Adrenal gland (tissue), 9 donors: ENCODE measurements at regions not wholly inside any gene's neighbourhood (a gene's known extent, or its start where the extent isn't known, plus 50 kb on each side); places are given as distances from the start of the nearest gene placed in this dataset.

Experiments
- DNase-seq, 7 donors: peaks; one replicate each; pipeline ENCODE4 v3.0.0-alpha.2; 2019 to 2020
- H3K27ac ChIP-seq, 5 donors: fragments of 200-600 bp; sonication (generic) in 4 of 5; 1 replicate in 3 of 5; 2 replicates in 2 of 5; pipeline versions ENCODE4 v1.5.1 to v1.8.0; 2016 to 2020; ENCODE audit warnings: mild to moderate bottlenecking in 1 of 5
- H3K27me3 ChIP-seq: fragments of 200-600 bp; 2 replicates; pipeline ENCODE4 v1.8.0; 2021
- H3K36me3 ChIP-seq, 2 donors: fragments of 200-600 bp; replicated peaks in 1 of 2; 1 replicate in 1 of 2; 2 replicates in 1 of 2; pipeline versions ENCODE4 v1.5.1 to v1.8.0; 2018 to 2022
- H3K4me1 ChIP-seq, 2 donors: fragments of 200-600 bp; replicated peaks in 1 of 2; 1 replicate in 1 of 2; 2 replicates in 1 of 2; pipeline versions ENCODE4 v1.5.1 to v1.8.0; 2018 to 2021
- H3K4me3 ChIP-seq, 4 donors: fragments of 200-600 bp; sonication (generic) in 3 of 4; one replicate each; pipeline ENCODE4 v1.5.1; 2016 to 2018
- H3K9me3 ChIP-seq, 3 donors: fragments of 200-600 bp; sonication (generic) in 1 of 3; replicated peaks in 1 of 3; 1 replicate in 2 of 3; 2 replicates in 1 of 3; pipeline versions ENCODE4 v1.5.1 to v1.8.0; 2016 to 2021
- POLR2A ChIP-seq, 2 donors: fragments of 450-650 bp; IDR thresholded peaks; one replicate each; pipeline ENCODE4 v1.6.1; 2017; ENCODE audit warnings: antibody characterized with exemption in 2 of 2, mild to moderate bottlenecking in 2 of 2, moderate library complexity in 1 of 2
- WGBS, 4 donors: extraction: QIAGEN DNeasy Blood & Tissue Kit in 2 of 4; methylation state at CpG; one replicate each; pipeline versions ENCODE4 v1.1.5 to v1.1.7; 2013 to 2017; 5-methylcytosine and 5-hydroxymethylcytosine counted together
- intact Hi-C, 2 donors: fragments of 100-400 bp; cut with DNase I; formaldehyde crosslinking; loops; one replicate each; pipeline versions ENCODE4 v1.14.1 to v1.15.0; 2022 to 2023
- TF ChIP-seq, protein P1 (sequence below), 6 experiments: fragments of 450-650 bp in 4 of 6; fragments of 200-600 bp in 2 of 6; sonication (generic) in 1 of 6; IDR thresholded peaks; 1 replicate in 5 of 6; 2 replicates in 1 of 6; pipeline versions ENCODE4 v1.5.1 to v1.8.0; 2016 to 2021; ENCODE audit warnings: antibody characterized with exemption in 6 of 6, mild to moderate bottlenecking in 2 of 6, moderate library complexity in 1 of 6
- donor health status: healthy with polysubstance abuse.
- donor health status: Bipolar disorder and iron deficiency.
- donor health status: DM: yes; HTN: yes; CAD: no.
- donor health status: DM: no; HTN: no; CAD: no.
- donor health status: DM: no; HTN: no; CAD: no.

DNA sequence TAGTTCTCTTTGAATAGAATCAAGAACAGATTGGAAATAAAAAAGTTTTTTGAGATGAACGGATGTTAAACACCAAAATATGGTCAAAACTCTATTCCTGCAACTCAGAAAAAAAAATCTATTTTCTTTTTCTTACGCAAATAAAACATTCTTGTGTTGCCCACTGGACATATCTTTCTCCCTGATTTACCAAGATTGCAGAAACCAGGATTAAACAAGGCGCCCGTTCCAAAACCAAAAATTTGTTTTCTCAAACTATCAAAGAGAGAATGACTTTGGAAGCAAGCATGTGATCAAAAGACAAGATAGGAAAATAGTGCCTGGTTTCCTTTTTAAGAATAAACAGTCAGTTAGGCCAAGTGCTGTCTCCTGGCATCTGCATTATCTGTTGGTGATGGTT, 273.1 kb downstream of the CLIC5 start:
- DNase-seq: no peak
- H3K4me3 ChIP-seq: no peak overlapping the region
- intact Hi-C loops: no loop called here
- H3K9me3 ChIP-seq: no peaks in the 10 kb centered on the region
- TF ChIP-seq, protein P1, sequence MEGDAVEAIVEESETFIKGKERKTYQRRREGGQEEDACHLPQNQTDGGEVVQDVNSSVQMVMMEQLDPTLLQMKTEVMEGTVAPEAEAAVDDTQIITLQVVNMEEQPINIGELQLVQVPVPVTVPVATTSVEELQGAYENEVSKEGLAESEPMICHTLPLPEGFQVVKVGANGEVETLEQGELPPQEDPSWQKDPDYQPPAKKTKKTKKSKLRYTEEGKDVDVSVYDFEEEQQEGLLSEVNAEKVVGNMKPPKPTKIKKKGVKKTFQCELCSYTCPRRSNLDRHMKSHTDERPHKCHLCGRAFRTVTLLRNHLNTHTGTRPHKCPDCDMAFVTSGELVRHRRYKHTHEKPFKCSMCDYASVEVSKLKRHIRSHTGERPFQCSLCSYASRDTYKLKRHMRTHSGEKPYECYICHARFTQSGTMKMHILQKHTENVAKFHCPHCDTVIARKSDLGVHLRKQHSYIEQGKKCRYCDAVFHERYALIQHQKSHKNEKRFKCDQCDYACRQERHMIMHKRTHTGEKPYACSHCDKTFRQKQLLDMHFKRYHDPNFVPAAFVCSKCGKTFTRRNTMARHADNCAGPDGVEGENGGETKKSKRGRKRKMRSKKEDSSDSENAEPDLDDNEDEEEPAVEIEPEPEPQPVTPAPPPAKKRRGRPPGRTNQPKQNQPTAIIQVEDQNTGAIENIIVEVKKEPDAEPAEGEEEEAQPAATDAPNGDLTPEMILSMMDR (IDR thresholded peaks at IDR 0.05): no peak
- no peak for TF ChIP-seq POLR2A (IDR thresholded peaks at IDR 0.05)
- H3K36me3 ChIP-seq: no peaks in the 10 kb centered on the region
- H3K27me3 ChIP-seq: no peaks in the 10 kb centered on the region
- 60 to 77% (median 73%) methylated on average over 4 of the region's 4 CpGs for WGBS, 4 donors
- no peak overlapping the region for H3K27ac ChIP-seq
- peaks cover 0 to 6% of the 10 kb centered on the region in 2 donors for H3K4me1 ChIP-seq

DNA sequence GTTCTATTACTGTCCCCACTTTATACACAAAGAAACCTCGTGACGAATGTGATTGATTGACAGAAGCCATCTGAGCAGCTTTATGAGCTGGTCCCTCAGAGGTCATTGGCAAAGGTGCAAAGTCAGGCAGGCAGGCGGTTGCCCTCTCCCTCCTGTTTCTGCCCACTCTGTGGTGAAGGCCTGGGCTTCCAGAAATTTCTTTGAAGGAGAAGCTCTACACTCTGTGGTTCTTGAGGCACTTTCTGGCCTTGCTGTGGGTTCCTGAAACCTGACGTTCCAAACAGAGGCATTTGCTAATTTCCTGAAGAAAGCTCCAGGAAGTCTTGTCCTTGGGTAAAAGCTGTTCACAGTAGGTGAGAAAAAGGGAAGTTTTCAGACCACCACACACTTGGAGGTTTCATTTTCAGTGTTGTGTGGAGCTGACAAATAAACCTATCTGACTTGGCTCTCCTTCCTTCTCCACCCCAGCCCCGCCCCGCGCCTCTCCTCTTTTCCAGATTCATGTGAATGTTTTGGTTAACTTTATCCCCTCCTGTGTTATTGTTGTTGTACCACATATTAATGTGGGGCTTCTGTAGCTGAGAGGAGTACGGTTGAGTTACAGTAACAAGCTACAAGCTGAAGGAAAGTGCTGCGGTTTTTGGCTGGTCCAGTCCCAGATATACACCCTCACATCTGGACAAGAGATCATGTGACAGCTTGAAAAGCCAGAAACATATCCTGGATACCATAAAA, 274.1 kb downstream of the CLIC5 start:
- no peak for TF ChIP-seq POLR2A (IDR thresholded peaks at IDR 0.05)
- TF ChIP-seq, protein P1 (IDR thresholded peaks at IDR 0.05): no peak
- H3K36me3 ChIP-seq: no peaks in the 10 kb centered on the region
- H3K27ac ChIP-seq: peak overlapping the region in 2 of 5 donors; percentile 16 to 41
- H3K9me3 ChIP-seq: no peaks in the 10 kb centered on the region
- intact Hi-C loops: no loop called here
- no peak overlapping the region for H3K4me3 ChIP-seq
- peak in 1 of 7 donors; percentile 4 for DNase-seq
- peaks cover 0 to 6% of the 10 kb centered on the region in 2 donors for H3K4me1 ChIP-seq
- H3K27me3 ChIP-seq: no peaks in the 10 kb centered on the region
- WGBS, 4 donors: 56 to 67% (median 62%) methylated on average over 9 of the region's 9 CpGs

DNA sequence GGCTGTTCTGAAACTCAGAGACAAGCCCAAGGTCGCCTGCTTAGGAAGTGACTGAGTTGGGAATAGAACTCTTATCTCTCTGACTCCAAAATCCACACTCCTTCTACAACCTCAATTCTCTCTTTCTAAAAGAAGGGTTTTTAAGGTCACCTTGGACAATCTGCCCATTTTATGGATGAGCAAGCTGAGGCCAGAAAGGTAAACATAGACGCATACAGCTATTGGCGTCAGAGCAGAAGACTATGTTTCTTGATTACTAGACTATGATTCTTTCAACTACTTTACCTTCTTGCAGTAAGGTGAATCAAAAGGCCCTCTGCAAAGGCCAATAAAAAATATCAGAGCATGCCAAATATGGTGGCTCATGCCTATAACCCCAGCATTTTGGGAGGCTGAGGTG, 276.6 kb downstream of the CLIC5 start:
- DNase-seq: no peak
- no peaks in the 10 kb centered on the region for H3K36me3 ChIP-seq
- H3K27ac ChIP-seq: no peak overlapping the region
- no peak overlapping the region for H3K4me3 ChIP-seq
- H3K4me1 ChIP-seq: peaks cover 0 to 6% of the 10 kb centered on the region in 2 donors
- H3K27me3 ChIP-seq: no peaks in the 10 kb centered on the region
- no peaks in the 10 kb centered on the region for H3K9me3 ChIP-seq
- WGBS, 4 donors: 93 to 96% (median 94%) methylated on average over 3 of the region's 3 CpGs
- intact Hi-C loops: no loop called here
- TF ChIP-seq, protein P1 (IDR thresholded peaks at IDR 0.05): no peak

GRCh38 chr6:45738057-45738455, 277.6 kb downstream of the CLIC5 start:
- intact Hi-C loops: no loop called here
- DNase-seq: no peak
- H3K4me1 ChIP-seq: peaks cover 0 to 6% of the 10 kb centered on the region in 2 donors
- no peak overlapping the region for H3K27ac ChIP-seq
- TF ChIP-seq POLR2A (IDR thresholded peaks at IDR 0.05): no peak
- TF ChIP-seq, protein P1 (IDR thresholded peaks at IDR 0.05): no peak
- no peaks in the 10 kb centered on the region for H3K9me3 ChIP-seq
- no peaks in the 10 kb centered on the region for H3K36me3 ChIP-seq
- no peaks in the 10 kb centered on the region for H3K27me3 ChIP-seq
- no peak overlapping the region for H3K4me3 ChIP-seq
- 78 to 88% (median 82%) methylated on average over 5 of the region's 5 CpGs for WGBS, 4 donors
